Lower leg skin (tissue), 3 donors: ENCODE measurements at regions not wholly inside any gene's neighbourhood (a gene's known extent, or its start where the extent isn't known, plus 50 kb on each side); places are given as distances from the start of the nearest gene placed in this dataset.

Experiments
- POLR2A ChIP-seq, 2 donors: fragments of 450-650 bp; IDR thresholded peaks; one replicate each; pipeline ENCODE4 v1.6.1; 2016 to 2017; ENCODE audit warnings: antibody characterized with exemption in 2 of 2, mild to moderate bottlenecking in 1 of 2, moderate library complexity in 1 of 2
- TF ChIP-seq, protein P1 (sequence below), 3 donors: fragments of 450-650 bp; IDR thresholded peaks; one replicate each; pipeline ENCODE4 v1.5.1; 2016; ENCODE audit warnings: antibody characterized with exemption in 3 of 3, mild to moderate bottlenecking in 3 of 3, moderate library complexity in 2 of 3

DNA sequence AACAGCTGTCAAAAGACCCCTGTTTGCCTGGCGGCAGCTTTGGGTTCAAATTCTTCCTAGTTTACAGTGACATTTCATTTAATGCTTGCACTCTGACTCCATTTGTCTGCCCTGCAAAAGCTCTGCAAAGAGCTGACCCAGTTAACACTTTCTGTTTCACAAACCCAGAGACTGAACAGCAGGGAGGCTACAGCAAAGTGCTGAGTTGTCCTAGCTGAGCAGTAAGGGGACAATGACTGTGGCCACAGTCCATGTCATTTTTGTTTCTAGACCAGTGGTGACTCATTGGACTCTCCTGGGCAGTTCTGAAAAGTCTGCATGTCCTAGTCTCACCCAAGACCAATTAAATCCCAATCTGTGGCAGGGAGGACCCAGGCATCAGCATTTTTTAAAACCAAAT, 994.8 kb upstream of the WWC1 start:
- TF ChIP-seq, protein P1, sequence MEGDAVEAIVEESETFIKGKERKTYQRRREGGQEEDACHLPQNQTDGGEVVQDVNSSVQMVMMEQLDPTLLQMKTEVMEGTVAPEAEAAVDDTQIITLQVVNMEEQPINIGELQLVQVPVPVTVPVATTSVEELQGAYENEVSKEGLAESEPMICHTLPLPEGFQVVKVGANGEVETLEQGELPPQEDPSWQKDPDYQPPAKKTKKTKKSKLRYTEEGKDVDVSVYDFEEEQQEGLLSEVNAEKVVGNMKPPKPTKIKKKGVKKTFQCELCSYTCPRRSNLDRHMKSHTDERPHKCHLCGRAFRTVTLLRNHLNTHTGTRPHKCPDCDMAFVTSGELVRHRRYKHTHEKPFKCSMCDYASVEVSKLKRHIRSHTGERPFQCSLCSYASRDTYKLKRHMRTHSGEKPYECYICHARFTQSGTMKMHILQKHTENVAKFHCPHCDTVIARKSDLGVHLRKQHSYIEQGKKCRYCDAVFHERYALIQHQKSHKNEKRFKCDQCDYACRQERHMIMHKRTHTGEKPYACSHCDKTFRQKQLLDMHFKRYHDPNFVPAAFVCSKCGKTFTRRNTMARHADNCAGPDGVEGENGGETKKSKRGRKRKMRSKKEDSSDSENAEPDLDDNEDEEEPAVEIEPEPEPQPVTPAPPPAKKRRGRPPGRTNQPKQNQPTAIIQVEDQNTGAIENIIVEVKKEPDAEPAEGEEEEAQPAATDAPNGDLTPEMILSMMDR (IDR thresholded peaks at IDR 0.05): no peak
- no peak for TF ChIP-seq POLR2A (IDR thresholded peaks at IDR 0.05)
